D721Med (cell line): ENCODE measurements at regions not wholly inside any gene's neighbourhood (a gene's known extent, or its start where the extent isn't known, plus 50 kb on each side); places are given as distances from the start of the nearest gene placed in this dataset.
"Not testable (repeated sequence)": the region's sequence is repeated elsewhere in the genome, so short reads cannot be mapped to it uniquely, and the experiment has no call there.

ENCODE experiments used
- DNase-seq: peaks from one replicate; pipeline ENCODE4 v3.0.0; 2011; ENCODE audit warnings: low spot score; ENCODE audit not compliant: insufficient read length
- FAIRE-seq: peaks from 2 replicates; lab custom pipeline; 2011; peaks lifted over from hg19 to GRCh38; lab: Jason Lieb, UNC
- TF ChIP-seq, protein P1 (sequence below): IDR thresholded peaks from 2 replicates; pipeline ENCODE4 v1.5.1; 2012; ENCODE audit warnings: mild to moderate bottlenecking, control low read depth; ENCODE audit not compliant: insufficient read depth; ENCODE audit errors: missing control alignments

DNA sequence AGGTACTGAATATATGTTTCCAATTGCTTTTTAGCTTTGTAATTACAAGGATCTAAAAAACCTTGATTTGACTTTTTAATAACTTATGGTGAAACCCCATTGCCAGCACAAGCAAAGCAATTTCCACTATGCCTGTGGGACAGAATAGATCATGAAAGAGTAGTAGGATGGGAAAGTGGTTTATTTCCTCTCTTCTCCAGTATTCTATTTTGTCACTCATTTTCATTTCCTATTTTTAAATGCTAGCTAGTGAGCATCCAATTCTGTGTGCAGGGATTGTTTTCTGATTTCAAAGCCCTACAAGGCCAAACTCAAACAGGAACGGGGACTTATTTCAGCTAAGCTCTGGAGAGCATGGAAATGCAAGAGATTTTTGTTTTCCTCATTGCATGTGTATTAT lies 132.0 kb upstream of the TGFBR2 start:
- TF ChIP-seq, protein P1, sequence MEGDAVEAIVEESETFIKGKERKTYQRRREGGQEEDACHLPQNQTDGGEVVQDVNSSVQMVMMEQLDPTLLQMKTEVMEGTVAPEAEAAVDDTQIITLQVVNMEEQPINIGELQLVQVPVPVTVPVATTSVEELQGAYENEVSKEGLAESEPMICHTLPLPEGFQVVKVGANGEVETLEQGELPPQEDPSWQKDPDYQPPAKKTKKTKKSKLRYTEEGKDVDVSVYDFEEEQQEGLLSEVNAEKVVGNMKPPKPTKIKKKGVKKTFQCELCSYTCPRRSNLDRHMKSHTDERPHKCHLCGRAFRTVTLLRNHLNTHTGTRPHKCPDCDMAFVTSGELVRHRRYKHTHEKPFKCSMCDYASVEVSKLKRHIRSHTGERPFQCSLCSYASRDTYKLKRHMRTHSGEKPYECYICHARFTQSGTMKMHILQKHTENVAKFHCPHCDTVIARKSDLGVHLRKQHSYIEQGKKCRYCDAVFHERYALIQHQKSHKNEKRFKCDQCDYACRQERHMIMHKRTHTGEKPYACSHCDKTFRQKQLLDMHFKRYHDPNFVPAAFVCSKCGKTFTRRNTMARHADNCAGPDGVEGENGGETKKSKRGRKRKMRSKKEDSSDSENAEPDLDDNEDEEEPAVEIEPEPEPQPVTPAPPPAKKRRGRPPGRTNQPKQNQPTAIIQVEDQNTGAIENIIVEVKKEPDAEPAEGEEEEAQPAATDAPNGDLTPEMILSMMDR = no peak
- FAIRE-seq (no peak), DNase-seq (no peak)

DNA sequence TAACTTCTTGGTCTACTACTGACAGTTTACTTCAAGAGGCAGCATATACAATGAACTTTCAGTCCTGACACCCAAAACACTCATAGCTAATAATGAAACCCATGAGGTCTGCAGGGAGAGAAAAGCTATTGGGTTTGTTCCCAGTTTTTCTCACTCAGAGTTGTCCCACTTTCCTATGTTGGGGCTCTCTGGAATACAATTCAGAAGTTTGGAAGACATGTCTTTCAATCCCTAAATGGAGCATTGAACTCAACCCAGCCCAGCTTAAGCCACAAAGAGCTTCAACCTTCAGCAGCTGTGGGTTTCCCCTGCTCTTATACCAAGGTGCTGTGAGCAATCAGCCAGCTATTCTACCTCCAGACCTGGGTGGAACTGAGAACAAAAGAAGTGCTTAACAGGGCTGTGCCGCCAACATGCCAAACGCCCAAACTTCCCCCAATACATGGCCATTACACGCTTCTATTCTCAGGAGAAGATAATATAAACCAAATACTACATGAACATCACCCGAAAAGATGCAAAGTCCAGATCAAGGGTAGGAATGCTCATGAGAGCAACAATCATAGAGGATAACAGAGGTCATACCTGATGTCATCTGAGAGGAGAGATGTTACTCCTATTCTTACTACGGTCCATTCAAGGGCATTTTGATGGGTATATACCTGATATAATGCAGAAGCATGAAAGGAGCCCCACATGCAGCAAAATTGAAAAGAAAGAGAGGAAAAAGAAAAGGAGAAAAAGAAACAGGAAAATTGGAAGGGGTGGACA lies 131.2 kb upstream of the TGFBR2 start:
- DNase-seq (no peak), FAIRE-seq (no peak)
- TF ChIP-seq, protein P1 = no peak

DNA sequence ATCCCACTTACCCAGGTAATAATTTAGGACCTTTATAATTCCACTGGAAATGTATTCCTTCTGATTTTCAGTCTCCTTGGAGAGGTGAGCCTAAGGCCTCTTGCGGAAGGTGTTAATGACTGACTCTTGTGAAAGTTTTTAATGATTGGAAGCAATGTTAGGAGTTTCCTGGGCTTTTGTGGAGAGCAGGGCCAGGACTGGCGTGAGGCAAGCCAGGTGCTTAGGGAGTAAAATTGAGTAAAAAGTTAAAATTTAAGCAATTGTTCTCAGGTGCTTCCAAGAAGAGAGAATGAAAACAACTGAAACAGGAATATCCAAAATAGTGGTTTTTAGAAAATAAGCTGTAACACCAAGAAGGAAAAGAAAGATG lies 130.6 kb upstream of the TGFBR2 start:
- TF ChIP-seq, protein P1 = no peak
- DNase-seq (no peak), FAIRE-seq (no peak)

DNA sequence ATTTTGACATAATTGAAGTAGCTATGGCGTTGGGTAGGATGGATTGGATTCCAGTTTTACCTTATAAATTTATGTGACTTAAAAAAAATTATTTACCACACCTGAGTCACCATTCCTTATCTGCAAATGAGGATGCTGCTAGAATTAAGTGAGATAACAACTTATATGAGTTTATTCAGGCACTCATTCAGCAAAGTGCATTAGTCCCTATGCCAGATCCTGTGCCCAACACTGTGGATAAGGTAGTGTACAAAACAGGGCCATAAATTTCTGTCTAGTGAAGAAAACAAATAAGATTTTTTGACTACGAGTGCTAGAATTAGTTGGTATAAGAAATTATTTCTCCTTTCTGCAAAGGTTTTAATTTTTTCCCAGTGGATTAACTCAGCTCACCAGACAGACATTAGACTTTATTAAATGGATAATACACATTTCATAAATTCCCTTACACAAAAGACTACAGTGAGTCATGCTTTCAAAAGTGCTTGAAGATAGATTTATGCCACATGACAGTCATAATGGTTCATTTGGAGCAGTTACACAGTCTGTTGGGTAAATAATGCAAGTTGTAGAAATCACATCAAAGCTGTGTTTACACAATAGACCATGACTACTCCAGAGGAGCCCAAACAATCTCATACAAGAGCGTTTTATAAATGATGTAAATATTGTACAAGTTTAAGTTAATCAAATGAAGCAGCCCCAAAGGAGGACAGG lies 129.9 kb upstream of the TGFBR2 start:
- TF ChIP-seq, protein P1 = no peak
- FAIRE-seq = no peak
- no peak for DNase-seq

DNA sequence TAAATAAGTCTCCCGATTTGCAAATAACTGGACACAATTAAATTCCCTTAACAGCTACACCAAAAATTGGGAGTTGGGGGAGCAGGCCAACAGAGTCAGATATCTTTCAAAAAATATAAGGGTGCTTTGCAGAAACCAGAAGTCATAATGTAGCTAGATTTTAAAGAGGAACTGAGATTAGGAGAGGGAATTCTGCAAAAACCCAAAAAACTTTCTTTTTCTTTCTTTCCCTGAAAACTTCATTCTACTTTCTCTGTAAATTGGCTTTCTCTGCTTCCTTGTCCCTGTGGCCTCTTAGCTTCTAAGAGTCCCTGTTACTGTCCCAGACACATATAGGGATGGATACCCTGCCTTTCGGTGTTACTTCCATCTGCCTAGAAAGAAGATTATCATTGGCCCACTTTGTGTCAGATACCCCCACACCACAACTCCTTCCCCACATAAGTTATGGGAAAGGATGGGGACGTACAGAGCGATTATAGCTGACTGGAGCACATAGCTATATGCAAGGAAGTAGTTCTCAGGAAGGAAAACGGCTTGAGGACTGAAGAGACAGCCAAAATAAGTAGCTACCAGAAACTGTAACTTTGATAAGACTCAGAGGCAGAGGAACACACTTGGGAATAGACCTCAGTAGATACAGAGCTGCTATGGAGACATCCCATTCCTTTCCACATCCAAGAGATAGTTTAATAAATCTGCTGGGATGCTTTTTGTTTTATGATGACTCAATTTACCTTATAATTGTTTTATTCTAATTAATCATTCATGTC lies 129.1 kb upstream of the TGFBR2 start:
- TF ChIP-seq, protein P1 = no peak
- FAIRE-seq = no peak
- DNase-seq = no peak

DNA sequence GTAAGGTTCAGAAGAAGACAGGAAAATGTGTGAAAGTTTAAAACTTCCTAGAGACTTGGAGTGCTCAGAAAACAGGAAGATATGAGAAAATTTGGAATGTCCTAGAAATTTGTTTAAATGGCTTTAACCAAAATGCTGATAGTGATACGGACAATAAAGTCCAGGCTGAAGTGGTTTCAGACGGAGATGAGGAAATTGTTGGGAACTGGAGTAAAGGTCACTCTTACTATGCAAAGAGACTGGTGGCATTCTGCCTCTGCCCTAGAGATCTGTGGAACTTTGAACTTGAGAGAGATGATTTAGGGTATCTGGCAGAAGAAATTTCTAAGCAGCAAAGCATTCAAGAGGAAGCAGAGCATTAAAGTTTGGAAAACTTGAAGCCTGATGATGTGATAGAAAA lies 126.7 kb upstream of the TGFBR2 start:
- DNase-seq, FAIRE-seq: not testable (repeated sequence)

DNA sequence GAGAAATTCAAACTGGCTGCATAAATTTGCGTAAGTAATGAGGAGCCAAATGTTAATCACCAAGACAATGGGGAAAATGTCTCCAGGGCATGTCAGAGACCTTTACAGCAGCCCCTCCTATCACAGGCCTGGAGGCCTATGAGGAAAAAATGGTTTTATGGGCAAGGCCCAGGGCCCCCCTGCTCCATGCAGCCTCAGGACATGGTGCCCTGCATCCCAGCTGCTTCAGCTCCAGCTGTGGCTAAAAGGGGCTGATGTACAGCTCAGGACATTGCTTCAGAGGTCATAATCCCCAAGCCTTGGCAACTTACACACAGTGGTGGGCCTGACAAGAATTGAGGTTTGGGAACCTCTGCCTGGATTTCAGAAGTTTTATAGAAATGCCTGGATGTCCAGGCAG lies 126.2 kb upstream of the TGFBR2 start:
- not testable (repeated sequence) for FAIRE-seq, DNase-seq

DNA sequence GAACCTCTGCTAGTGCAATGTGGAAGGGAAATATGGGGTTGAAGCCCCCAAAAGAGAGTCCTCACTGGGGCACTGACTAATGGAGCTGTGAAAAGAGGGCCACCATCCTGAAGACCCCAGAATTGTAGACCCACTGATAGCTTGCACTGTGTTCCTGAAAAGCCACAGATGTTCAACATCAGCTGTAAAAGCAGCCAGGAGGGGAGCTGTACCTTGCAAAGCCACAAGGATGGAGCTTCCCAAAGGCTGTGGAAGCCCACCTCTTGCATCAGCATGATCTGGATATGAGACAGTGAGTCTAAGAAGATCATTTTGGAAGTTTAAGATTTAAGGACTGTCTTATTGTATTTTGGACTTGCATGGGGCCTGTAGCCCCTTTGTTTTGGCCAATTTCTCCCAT lies 125.8 kb upstream of the TGFBR2 start:
- TF ChIP-seq, protein P1 = no peak
- DNase-seq = no peak
- FAIRE-seq = no peak
